ENCODE measurements at regions not wholly inside any gene's neighbourhood (a gene's known extent, or its start where the extent isn't known, plus 50 kb on each side); places are given as distances from the start of the nearest gene placed in this dataset.

GRCh38 chr3:106820726-106821362 is 556.4 kb upstream of the CCDC54 start:
- H3K27ac ChIP-seq (ENCODE audit: low read depth in 1 of 2, low read length in 2 of 2), result no peak overlapping the region
- no peak for TF ChIP-seq YY1 (IDR thresholded peaks at IDR 0.05)
- no peak for TF ChIP-seq RXRA (IDR thresholded peaks at IDR 0.05)
- TF ChIP-seq FOXA2 (IDR thresholded peaks at IDR 0.05), result no peak
- no peak for TF ChIP-seq CTCF (IDR thresholded peaks at IDR 0.05; ENCODE audit: low read depth, low read length, missing input control)
- TF ChIP-seq SP1 (IDR thresholded peaks at IDR 0.05), result no peak
- no peak for TF ChIP-seq RAD21 (IDR thresholded peaks at IDR 0.05)
- no peak for TF ChIP-seq GABPA (IDR thresholded peaks at IDR 0.05 in 1 of 2, conservative IDR thresholded peaks at IDR 0.05 in 1 of 2)
- TF ChIP-seq MAX (IDR thresholded peaks at IDR 0.05), result no peak
- TF ChIP-seq JUND (IDR thresholded peaks at IDR 0.05), result no peak
- TF ChIP-seq, protein P1, sequence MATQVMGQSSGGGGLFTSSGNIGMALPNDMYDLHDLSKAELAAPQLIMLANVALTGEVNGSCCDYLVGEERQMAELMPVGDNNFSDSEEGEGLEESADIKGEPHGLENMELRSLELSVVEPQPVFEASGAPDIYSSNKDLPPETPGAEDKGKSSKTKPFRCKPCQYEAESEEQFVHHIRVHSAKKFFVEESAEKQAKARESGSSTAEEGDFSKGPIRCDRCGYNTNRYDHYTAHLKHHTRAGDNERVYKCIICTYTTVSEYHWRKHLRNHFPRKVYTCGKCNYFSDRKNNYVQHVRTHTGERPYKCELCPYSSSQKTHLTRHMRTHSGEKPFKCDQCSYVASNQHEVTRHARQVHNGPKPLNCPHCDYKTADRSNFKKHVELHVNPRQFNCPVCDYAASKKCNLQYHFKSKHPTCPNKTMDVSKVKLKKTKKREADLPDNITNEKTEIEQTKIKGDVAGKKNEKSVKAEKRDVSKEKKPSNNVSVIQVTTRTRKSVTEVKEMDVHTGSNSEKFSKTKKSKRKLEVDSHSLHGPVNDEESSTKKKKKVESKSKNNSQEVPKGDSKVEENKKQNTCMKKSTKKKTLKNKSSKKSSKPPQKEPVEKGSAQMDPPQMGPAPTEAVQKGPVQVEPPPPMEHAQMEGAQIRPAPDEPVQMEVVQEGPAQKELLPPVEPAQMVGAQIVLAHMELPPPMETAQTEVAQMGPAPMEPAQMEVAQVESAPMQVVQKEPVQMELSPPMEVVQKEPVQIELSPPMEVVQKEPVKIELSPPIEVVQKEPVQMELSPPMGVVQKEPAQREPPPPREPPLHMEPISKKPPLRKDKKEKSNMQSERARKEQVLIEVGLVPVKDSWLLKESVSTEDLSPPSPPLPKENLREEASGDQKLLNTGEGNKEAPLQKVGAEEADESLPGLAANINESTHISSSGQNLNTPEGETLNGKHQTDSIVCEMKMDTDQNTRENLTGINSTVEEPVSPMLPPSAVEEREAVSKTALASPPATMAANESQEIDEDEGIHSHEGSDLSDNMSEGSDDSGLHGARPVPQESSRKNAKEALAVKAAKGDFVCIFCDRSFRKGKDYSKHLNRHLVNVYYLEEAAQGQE (IDR thresholded peaks at IDR 0.05), result no peak
- no peak for TF ChIP-seq EGR1 (IDR thresholded peaks at IDR 0.05; ENCODE audit: low read depth in 2 of 2)
- no peak for TF ChIP-seq FOXA1 (IDR thresholded peaks at IDR 0.05)
- TF ChIP-seq NR2F2 (IDR thresholded peaks at IDR 0.05), result no peak
- TF ChIP-seq HNF4A (conservative IDR thresholded peaks at IDR 0.05), result no peak
- TF ChIP-seq TAF1 (conservative IDR thresholded peaks at IDR 0.05), result no peak
- no peak for TF ChIP-seq ATF3 (IDR thresholded peaks at IDR 0.05)
- H3K9ac ChIP-seq (ENCODE audit: low read depth in 1 of 2, low read length in 2 of 2), result no peak overlapping the region
- H3K9me3 ChIP-seq (ENCODE audit: control insufficient read depth in 4 of 4, low read length in 3 of 4), result no peaks in the 10 kb centered on the region
- WGBS, result 93% methylated on average over 19 of the region's 19 CpGs
- no peaks in the 10 kb centered on the region for H3K36me3 ChIP-seq (ENCODE audit: control insufficient read depth in 4 of 4, insufficient read depth in 3 of 4, low read depth in 1 of 4, low read length in 3 of 4)
- DNase-seq (ENCODE audit: low spot score), result no peak
- H3K27me3 ChIP-seq (ENCODE audit: control insufficient read depth in 4 of 4, insufficient read depth in 4 of 4, low read length in 3 of 4), result no peaks in the 10 kb centered on the region
- H3K4me3 ChIP-seq (ENCODE audit: low read depth in 1 of 3, low read length in 3 of 3), result no peak overlapping the region
- H3K4me1 ChIP-seq (ENCODE audit: control insufficient read depth in 4 of 4, insufficient read depth in 4 of 4, low read length in 3 of 4), result no peaks in the 10 kb centered on the region

GRCh38 chr3:106821801-106822200 is 555.4 kb upstream of the CCDC54 start:
- no peak for DNase-seq (ENCODE audit: low spot score)
- 83% methylated on average over 7 of the region's 7 CpGs for WGBS
- H3K4me3 ChIP-seq (ENCODE audit: low read depth in 1 of 3, low read length in 3 of 3), result no peak overlapping the region
- no peaks in the 10 kb centered on the region for H3K4me1 ChIP-seq (ENCODE audit: control insufficient read depth in 4 of 4, insufficient read depth in 4 of 4, low read length in 3 of 4)
- H3K9ac ChIP-seq (ENCODE audit: low read depth in 1 of 2, low read length in 2 of 2), result no peak overlapping the region
- H3K27me3 ChIP-seq (ENCODE audit: control insufficient read depth in 4 of 4, insufficient read depth in 4 of 4, low read length in 3 of 4), result no peaks in the 10 kb centered on the region
- TF ChIP-seq MAX (IDR thresholded peaks at IDR 0.05) (no peak), CTCF (IDR thresholded peaks at IDR 0.05; ENCODE audit: low read depth, low read length, missing input control) (no peak), FOXA2 (IDR thresholded peaks at IDR 0.05) (no peak), GABPA (IDR thresholded peaks at IDR 0.05 in 1 of 2, conservative IDR thresholded peaks at IDR 0.05 in 1 of 2) (no peak), SP1 (IDR thresholded peaks at IDR 0.05) (no peak)
- no peak overlapping the region for H3K27ac ChIP-seq (ENCODE audit: low read depth in 1 of 2, low read length in 2 of 2)
- no peaks in the 10 kb centered on the region for H3K36me3 ChIP-seq (ENCODE audit: control insufficient read depth in 4 of 4, insufficient read depth in 3 of 4, low read depth in 1 of 4, low read length in 3 of 4)
- no peaks in the 10 kb centered on the region for H3K9me3 ChIP-seq (ENCODE audit: control insufficient read depth in 4 of 4, low read length in 3 of 4)

Measured in liver (tissue), 8 donors.